MM.1S (cell line): ENCODE measurements at regions not wholly inside any gene's neighbourhood (a gene's known extent, or its start where the extent isn't known, plus 50 kb on each side); places are given as distances from the start of the nearest gene placed in this dataset.

ENCODE experiments used
- DNase-seq: peaks from one replicate; pipeline ENCODE4 v3.0.0-alpha.2; 2015
- H2AFZ ChIP-seq: fragments of 300-600 bp; sonication (generic); 2 replicates; pipeline ENCODE4 v1.6.0; 2016; ENCODE audit warnings: antibody characterized with exemption, low read length
- H3F3A ChIP-seq: fragments of 300-600 bp; sonication (generic); 2 replicates; pipeline ENCODE4 v1.6.1; 2016; ENCODE audit warnings: mild to moderate bottlenecking, antibody characterized with exemption, low read length, moderate library complexity, mixed read lengths; ENCODE audit not compliant: insufficient read depth
- H3K27ac ChIP-seq: fragments of 300-600 bp; sonication (generic); 2 replicates; pipeline ENCODE4 v1.5.1; 2016; ENCODE audit warnings: mild to moderate bottlenecking, low read length
- H3K27me3 ChIP-seq: fragments of 300-600 bp; sonication (generic); replicated peaks from 2 replicates; pipeline ENCODE4 v1.6.0; 2016; ENCODE audit warnings: low read length; ENCODE audit not compliant: insufficient read depth
- H3K36me3 ChIP-seq: fragments of 300-600 bp; sonication (generic); replicated peaks from 2 replicates; pipeline ENCODE4 v1.6.1; 2016; ENCODE audit warnings: mild to moderate bottlenecking, low read length, mixed read lengths; ENCODE audit not compliant: insufficient read depth
- H3K4me1 ChIP-seq: fragments of 300-600 bp; sonication (generic); 2 replicates; pipeline ENCODE4 v1.6.1; 2016; ENCODE audit warnings: low read length, mixed read lengths
- H3K4me2 ChIP-seq: fragments of 300-600 bp; sonication (generic); 2 replicates; pipeline ENCODE4 v1.6.0; 2016; ENCODE audit warnings: low read depth, low read length
- H3K4me3 ChIP-seq: fragments of 300-600 bp; sonication (generic); 2 replicates; pipeline ENCODE4 v1.5.1; 2016; ENCODE audit warnings: low read length, mixed read lengths
- H3K79me2 ChIP-seq: fragments of 300-600 bp; sonication (generic); 2 replicates; pipeline ENCODE4 v1.6.1; 2016; ENCODE audit warnings: mixed run types, low read length, mixed read lengths
- H3K9ac ChIP-seq: fragments of 300-600 bp; sonication (generic); 2 replicates; pipeline ENCODE4 v1.6.1; 2016; ENCODE audit warnings: low read length, mixed read lengths
- H3K9me2 ChIP-seq: fragments of 300-600 bp; sonication (generic); replicated peaks from 2 replicates; pipeline ENCODE4 v1.6.1; 2016; ENCODE audit warnings: mild to moderate bottlenecking, low read length, mixed read lengths; ENCODE audit not compliant: insufficient read depth
- H3K9me3 ChIP-seq: fragments of 300-600 bp; sonication (generic); replicated peaks from 2 replicates; pipeline ENCODE4 v1.6.1; 2016; ENCODE audit warnings: mild to moderate bottlenecking, low read length, mixed read lengths; ENCODE audit not compliant: insufficient read depth
- H4K20me1 ChIP-seq: fragments of 300-600 bp; sonication (generic); 2 replicates; pipeline ENCODE4 v1.6.1; 2016; ENCODE audit warnings: mild to moderate bottlenecking, low read length, moderate library complexity, mixed read lengths; ENCODE audit not compliant: insufficient read depth
- CTCF ChIP-seq: fragments of 300-600 bp; sonication (generic); IDR thresholded peaks from 2 replicates; pipeline ENCODE4 v1.5.1; 2016; ENCODE audit warnings: antibody characterized with exemption, low read length, mixed read lengths
- EZH2 ChIP-seq: fragments of 300-600 bp; sonication (generic); optimal IDR thresholded peaks from 2 replicates; pipeline ENCODE3; 2017; ENCODE audit warnings: low read depth, mild to moderate bottlenecking, antibody characterized with exemption, low read length, mixed read lengths
- EZH2phosphoT487 ChIP-seq: fragments of 300-600 bp; sonication (generic); IDR thresholded peaks from 2 replicates; pipeline ENCODE4 v1.6.1; 2018; ENCODE audit warnings: antibody characterized with exemption, low read length

GRCh38 chr12:125300249-125300648 lies 235.0 kb downstream of the AACS start:
- Histone ChIP-seq H3K9me2 (no peaks in the 10 kb centered on the region), H3F3A (no peaks in the 10 kb centered on the region), H3K4me2 (no peak overlapping the region), H3K9me3 (no peaks in the 10 kb centered on the region), H3K79me2 (no peaks in the 10 kb centered on the region), H4K20me1 (no peaks in the 10 kb centered on the region), H3K27ac (no peak overlapping the region), H3K4me1 (no peaks in the 10 kb centered on the region), H3K4me3 (no peak overlapping the region), H3K27me3 (no peaks in the 10 kb centered on the region), H3K9ac (no peak overlapping the region), H2AFZ (no peak overlapping the region), H3K36me3 (no peaks in the 10 kb centered on the region)
- TF ChIP-seq EZH2 (no peak), CTCF (no peak)
- no peak for DNase-seq

GRCh38 chr12:125303337-125303736 lies 238.1 kb downstream of the AACS start:
- Histone ChIP-seq H2AFZ (no peak overlapping the region), H3K36me3 (no peaks in the 10 kb centered on the region), H3K9me2 (no peaks in the 10 kb centered on the region), H3K4me3 (no peak overlapping the region), H3K27ac (no peak overlapping the region), H3K27me3 (no peaks in the 10 kb centered on the region), H3K9me3 (no peaks in the 10 kb centered on the region), H4K20me1 (no peaks in the 10 kb centered on the region), H3K79me2 (no peaks in the 10 kb centered on the region), H3K9ac (no peak overlapping the region), H3K4me1 (no peaks in the 10 kb centered on the region), H3F3A (no peaks in the 10 kb centered on the region), H3K4me2 (no peak overlapping the region)
- no peak for DNase-seq
- TF ChIP-seq EZH2 (no peak), EZH2phosphoT487 (no peak), CTCF (no peak)

GRCh38 chr12:125304029-125304428 lies 238.8 kb downstream of the AACS start:
- Histone ChIP-seq H3K4me2 (no peak overlapping the region), H3K9me3 (no peaks in the 10 kb centered on the region), H3K4me3 (no peak overlapping the region), H3K79me2 (no peaks in the 10 kb centered on the region), H3K27ac (no peak overlapping the region), H3K9ac (no peak overlapping the region), H2AFZ (no peak overlapping the region), H3K27me3 (no peaks in the 10 kb centered on the region), H3K4me1 (no peaks in the 10 kb centered on the region), H3K9me2 (no peaks in the 10 kb centered on the region), H3K36me3 (no peaks in the 10 kb centered on the region), H3F3A (no peaks in the 10 kb centered on the region), H4K20me1 (no peaks in the 10 kb centered on the region)
- no peak for TF ChIP-seq EZH2
- no peak for TF ChIP-seq EZH2phosphoT487
- TF ChIP-seq CTCF = no peak
- DNase-seq = no peak
